BLaER1 treated with 17β-estradiol and CSF1 and Interleukin-3, amounts not matched to agents 10 nM and 100 nM (cell line): ENCODE measurements at regions not wholly inside any gene's neighbourhood (a gene's known extent, or its start where the extent isn't known, plus 50 kb on each side); places are given as distances from the start of the nearest gene placed in this dataset.

ENCODE experiments used
- H3K27ac ChIP-seq, 11 experiments: shearing (Covaris generic); formaldehyde crosslinking; 2 replicates each; pipeline ENCODE4 v1.8.1; 2022
- H3K27me3 ChIP-seq, 11 experiments: shearing (Covaris generic); formaldehyde crosslinking; 2 replicates each; pipeline ENCODE4 v1.8.1; 2022
- H3K36me3 ChIP-seq, 11 experiments: shearing (Covaris generic); formaldehyde crosslinking; 2 replicates each; pipeline ENCODE4 v1.8.1; 2022
- H3K4me1 ChIP-seq, 10 experiments: shearing (Covaris generic); formaldehyde crosslinking; 2 replicates each; pipeline ENCODE4 v1.8.1; 2022
- H3K4me2 ChIP-seq, 11 experiments: shearing (Covaris generic); formaldehyde crosslinking; 2 replicates each; pipeline ENCODE4 v1.8.1; 2022
- H3K4me3 ChIP-seq, 10 experiments: shearing (Covaris generic); formaldehyde crosslinking; 2 replicates each; pipeline ENCODE4 v1.8.1; 2022
- H3K9ac ChIP-seq, 11 experiments: shearing (Covaris generic); formaldehyde crosslinking; 2 replicates each; pipeline ENCODE4 v1.8.1; 2022
- H3K9me3 ChIP-seq, 11 experiments: shearing (Covaris generic); formaldehyde crosslinking; replicated peaks in 1 of 11; 2 replicates each; pipeline ENCODE4 v1.8.1; 2022
- H4K20me1 ChIP-seq, 11 experiments: shearing (Covaris generic); formaldehyde crosslinking; 2 replicates each; pipeline ENCODE4 v1.8.1; 2022
- Cebpa-rat ChIP-seq, 11 experiments: shearing (Covaris generic); IDR thresholded peaks; 2 replicates each; pipeline ENCODE4 v1.8.1; 2022

DNA sequence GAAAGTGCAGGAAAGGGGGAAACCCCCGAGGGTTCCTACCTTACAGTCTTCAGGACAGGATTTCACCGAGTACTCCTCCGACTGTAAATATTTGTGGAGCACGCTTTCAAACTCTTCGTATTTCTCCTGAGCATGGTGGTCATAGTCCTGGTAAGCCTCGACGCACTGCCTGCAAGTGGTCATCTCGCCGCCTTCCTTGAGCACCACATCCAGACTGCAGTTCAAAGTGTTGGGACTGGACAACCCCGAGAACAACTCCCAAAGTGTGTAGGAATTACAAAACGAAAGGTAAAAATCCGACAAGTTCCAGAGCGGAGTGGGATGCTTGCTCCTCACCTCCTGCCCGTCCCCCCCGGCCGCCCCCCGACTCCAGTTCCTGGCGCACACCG, 349.7 kb downstream of the LIG4 start:
- no peak for TF ChIP-seq Cebpa-rat (IDR thresholded peaks at IDR 0.05)
- no peak overlapping the region for H3K4me3 ChIP-seq

GRCh38 chr13:107865318-107865575, 350.1 kb downstream of the LIG4 start:
- Histone ChIP-seq H3K4me3 (no peak overlapping the region), H3K9me3 (peaks cover 25 to 34% (median 31%) of the 10 kb centered on the region in 11 experiments), H3K27me3 (no peaks in the 10 kb centered on the region), H3K9ac (no peak overlapping the region), H3K27ac (no peak overlapping the region), H3K36me3 (no peaks in the 10 kb centered on the region), H3K4me1 (no peaks in the 10 kb centered on the region), H4K20me1 (no peaks in the 10 kb centered on the region), H3K4me2 (no peak overlapping the region)
- TF ChIP-seq Cebpa-rat (IDR thresholded peaks at IDR 0.05) = no peak

More for the DNA sequence above, 349.7 kb downstream of the LIG4 start:
- no peak overlapping the region for H3K9ac ChIP-seq
- H3K4me2 ChIP-seq = no peak overlapping the region
- no peaks in the 10 kb centered on the region for H3K4me1 ChIP-seq
- H3K9me3 ChIP-seq = peaks cover 25 to 34% (median 31%) of the 10 kb centered on the region in 11 experiments
- no peaks in the 10 kb centered on the region for H3K27me3 ChIP-seq
- H3K27ac ChIP-seq = no peak overlapping the region
- H3K36me3 ChIP-seq = no peaks in the 10 kb centered on the region
- no peaks in the 10 kb centered on the region for H4K20me1 ChIP-seq

GRCh38 chr13:107864543-107865317, 350.6 kb downstream of the LIG4 start:
- peaks cover 25 to 34% (median 31%) of the 10 kb centered on the region in 11 experiments for H3K9me3 ChIP-seq
- no peaks in the 10 kb centered on the region for H3K27me3 ChIP-seq
- H3K4me3 ChIP-seq = no peak overlapping the region
- H3K4me1 ChIP-seq = no peaks in the 10 kb centered on the region
- no peak for TF ChIP-seq Cebpa-rat (IDR thresholded peaks at IDR 0.05)
- no peaks in the 10 kb centered on the region for H3K36me3 ChIP-seq
- no peaks in the 10 kb centered on the region for H4K20me1 ChIP-seq
- H3K27ac ChIP-seq = no peak overlapping the region
- no peak overlapping the region for H3K9ac ChIP-seq
- no peak overlapping the region for H3K4me2 ChIP-seq

DNA sequence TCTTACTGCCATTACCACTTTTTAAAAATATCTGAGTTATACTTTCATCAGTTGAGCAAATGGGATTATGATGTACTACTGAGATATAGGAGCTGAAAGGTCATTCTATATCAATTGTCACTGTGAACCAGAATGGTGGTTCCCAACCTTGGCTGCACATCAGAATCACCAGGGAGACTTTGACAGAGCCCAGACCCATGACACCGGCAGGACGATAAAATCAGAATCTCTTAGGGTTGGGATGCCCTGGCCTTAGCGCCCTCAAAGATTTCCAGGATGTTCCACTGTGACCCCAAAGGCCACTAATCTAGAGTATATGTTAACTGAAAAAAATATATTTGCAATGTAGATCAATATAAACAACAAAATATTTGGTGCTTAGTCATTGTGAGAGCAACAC, 355.1 kb downstream of the LIG4 start:
- Histone ChIP-seq H3K4me1 (no peaks in the 10 kb centered on the region), H3K9me3 (peaks cover 0 to 4% (median 0%) of the 10 kb centered on the region in 11 experiments; a peak in 5 of 22 replicates), H3K27ac (no peak overlapping the region), H4K20me1 (no peaks in the 10 kb centered on the region), H3K4me2 (no peak overlapping the region), H3K9ac (no peak overlapping the region), H3K36me3 (no peaks in the 10 kb centered on the region), H3K4me3 (no peak overlapping the region), H3K27me3 (no peaks in the 10 kb centered on the region)
- TF ChIP-seq Cebpa-rat (IDR thresholded peaks at IDR 0.05) = no peak

- no peaks in the 10 kb centered on the region for H3K9me3 ChIP-seq
- no peak overlapping the region for H3K27ac ChIP-seq
- no peaks in the 10 kb centered on the region for H3K36me3 ChIP-seq
- H3K4me3 ChIP-seq = no peak overlapping the region
- H4K20me1 ChIP-seq = no peaks in the 10 kb centered on the region
- TF ChIP-seq Cebpa-rat (IDR thresholded peaks at IDR 0.05) = no peak
- peaks cover 7 to 19% (median 12%) of the 10 kb centered on the region in 10 experiments; a peak in 16 of 20 replicates for H3K4me1 ChIP-seq
- H3K9ac ChIP-seq = no peak overlapping the region
- no peaks in the 10 kb centered on the region for H3K27me3 ChIP-seq
- H3K4me2 ChIP-seq = no peak overlapping the region
These were observed 360.5 kb downstream of the LIG4 start for GRCh38 chr13:107854880-107855279.

DNA sequence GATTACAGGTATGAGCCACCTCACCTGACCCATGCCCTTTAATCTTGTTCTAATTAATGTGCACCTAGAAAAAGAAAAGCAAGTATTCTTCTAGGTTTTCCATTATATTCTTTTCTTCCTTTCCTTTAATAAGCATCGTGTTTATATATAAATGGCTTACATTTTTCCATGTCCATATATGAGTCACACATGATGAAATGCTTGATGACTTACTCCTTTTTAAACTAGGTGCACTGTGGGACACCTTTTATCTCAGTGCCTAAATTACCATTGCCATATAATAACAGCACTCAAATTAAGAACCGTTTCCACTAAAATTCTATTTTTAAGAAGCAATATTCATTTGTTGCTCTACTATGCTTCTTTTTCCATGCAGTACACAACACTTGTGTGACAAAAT, 363.3 kb downstream of the LIG4 start:
- H3K9ac ChIP-seq = no peak overlapping the region
- H3K9me3 ChIP-seq = no peaks in the 10 kb centered on the region
- no peak for TF ChIP-seq Cebpa-rat (IDR thresholded peaks at IDR 0.05)
- H3K27ac ChIP-seq = no peak overlapping the region
- no peaks in the 10 kb centered on the region for H3K27me3 ChIP-seq
- no peaks in the 10 kb centered on the region for H3K36me3 ChIP-seq
- no peak overlapping the region for H3K4me3 ChIP-seq
- H3K4me2 ChIP-seq = peak overlapping the region in 4 of 11 experiments; percentile 8 to 55 (median 29); a peak in 4 of 22 replicates
- H3K4me1 ChIP-seq = peaks cover 7 to 26% (median 12%) of the 10 kb centered on the region in 10 experiments; a peak in 16 of 20 replicates
- H4K20me1 ChIP-seq = no peaks in the 10 kb centered on the region

GRCh38 chr13:107851670-107852069, 363.7 kb downstream of the LIG4 start:
- TF ChIP-seq Cebpa-rat (IDR thresholded peaks at IDR 0.05) = no peak
- no peak overlapping the region for H3K9ac ChIP-seq
- peaks cover 7 to 26% (median 12%) of the 10 kb centered on the region in 10 experiments; a peak in 16 of 20 replicates for H3K4me1 ChIP-seq
- H3K4me2 ChIP-seq = no peak overlapping the region
- no peak overlapping the region for H3K27ac ChIP-seq
- no peaks in the 10 kb centered on the region for H3K27me3 ChIP-seq
- no peak overlapping the region for H3K4me3 ChIP-seq
- no peaks in the 10 kb centered on the region for H3K36me3 ChIP-seq
- H4K20me1 ChIP-seq = no peaks in the 10 kb centered on the region
- no peaks in the 10 kb centered on the region for H3K9me3 ChIP-seq

DNA sequence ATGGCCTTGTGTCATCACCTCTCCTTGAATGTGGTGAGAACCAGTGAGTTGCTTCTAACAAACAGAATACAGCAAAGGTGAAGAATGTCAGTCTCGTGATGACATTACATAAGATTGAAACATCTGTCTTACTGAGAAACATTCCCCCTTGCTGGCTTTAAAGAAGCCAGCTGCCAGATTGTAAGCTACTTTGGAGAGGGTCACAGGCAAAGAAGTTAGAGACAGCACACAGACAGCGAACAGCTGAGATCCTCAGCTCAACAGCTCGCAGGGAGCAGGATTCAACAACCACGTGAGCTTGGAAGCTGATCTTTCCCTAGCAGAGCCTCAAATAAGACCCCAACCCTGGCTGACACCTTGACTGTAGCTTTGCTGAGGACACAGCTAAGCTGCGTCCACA, 367.9 kb downstream of the LIG4 start:
- H3K4me1 ChIP-seq = peaks cover 0 to 12% (median 2%) of the 10 kb centered on the region in 10 experiments; a peak in 11 of 20 replicates
- H3K36me3 ChIP-seq = no peaks in the 10 kb centered on the region
- no peak for TF ChIP-seq Cebpa-rat (IDR thresholded peaks at IDR 0.05)

GRCh38 chr13:107846642-107847041, 368.7 kb downstream of the LIG4 start:
- Histone ChIP-seq H3K27me3 (no peaks in the 10 kb centered on the region), H3K4me1 (peaks cover 0 to 8% (median 0%) of the 10 kb centered on the region in 10 experiments; a peak in 3 of 20 replicates), H3K9ac (no peak overlapping the region), H4K20me1 (no peaks in the 10 kb centered on the region), H3K36me3 (no peaks in the 10 kb centered on the region), H3K27ac (no peak overlapping the region), H3K4me3 (no peak overlapping the region), H3K9me3 (no peaks in the 10 kb centered on the region), H3K4me2 (no peak overlapping the region)
- TF ChIP-seq Cebpa-rat (IDR thresholded peaks at IDR 0.05) = no peak

More for the DNA sequence above, 367.9 kb downstream of the LIG4 start:
- no peak overlapping the region for H3K4me3 ChIP-seq
- no peaks in the 10 kb centered on the region for H3K9me3 ChIP-seq
- no peaks in the 10 kb centered on the region for H3K27me3 ChIP-seq
- no peak overlapping the region for H3K4me2 ChIP-seq
- H3K9ac ChIP-seq = no peak overlapping the region
- no peaks in the 10 kb centered on the region for H4K20me1 ChIP-seq
- H3K27ac ChIP-seq = no peak overlapping the region

GRCh38 chr13:107845911-107846310, 369.4 kb downstream of the LIG4 start:
- no peak overlapping the region for H3K9ac ChIP-seq
- no peak overlapping the region for H3K27ac ChIP-seq
- no peak for TF ChIP-seq Cebpa-rat (IDR thresholded peaks at IDR 0.05)
- H3K4me1 ChIP-seq = peaks cover 0 to 13% (median 0%) of the 10 kb centered on the region in 10 experiments; a peak in 4 of 20 replicates
- H3K4me2 ChIP-seq = no peak overlapping the region
- no peaks in the 10 kb centered on the region for H3K36me3 ChIP-seq
- no peaks in the 10 kb centered on the region for H3K9me3 ChIP-seq
- H3K27me3 ChIP-seq = no peaks in the 10 kb centered on the region
- H4K20me1 ChIP-seq = no peaks in the 10 kb centered on the region
- no peak overlapping the region for H3K4me3 ChIP-seq
